HL-60 (cell line): ENCODE measurements at regions not wholly inside any gene's neighbourhood (a gene's known extent, or its start where the extent isn't known, plus 50 kb on each side); places are given as distances from the start of the nearest gene placed in this dataset.

Experiments
- CTCF ChIP-seq: IDR thresholded peaks from one replicate; pipeline ENCODE4 v1.5.1; 2011; ENCODE audit warnings: low read length, control low read depth, inconsistent platforms; ENCODE audit not compliant: insufficient read depth
- GABPA ChIP-seq: IDR thresholded peaks from 2 replicates; pipeline ENCODE4 v1.6.1; 2012; ENCODE audit warnings: low read depth
- POLR2AphosphoS5 ChIP-seq: IDR thresholded peaks from 2 replicates; pipeline ENCODE4 v1.6.1; 2012; ENCODE audit warnings: low read depth
- REST ChIP-seq: IDR thresholded peaks from 2 replicates; pipeline ENCODE4 v1.6.1; 2012; ENCODE audit warnings: low read depth; ENCODE audit not compliant: insufficient replicate concordance
- SPI1 ChIP-seq: IDR thresholded peaks from 2 replicates; pipeline ENCODE4 v1.6.1; 2012; ENCODE audit warnings: low read depth, mild to moderate bottlenecking, borderline replicate concordance

- TF ChIP-seq CTCF, result no peak
- TF ChIP-seq REST, result no peak
- TF ChIP-seq SPI1, result no peak
- TF ChIP-seq POLR2AphosphoS5, result no peak
- no peak for TF ChIP-seq GABPA
Measured at GRCh38 chr13:112153846-112154245, 86.9 kb downstream of the SOX1 start.
